ENCODE measurements at regions not wholly inside any gene's neighbourhood (a gene's known extent, or its start where the extent isn't known, plus 50 kb on each side); places are given as distances from the start of the nearest gene placed in this dataset.
"Not testable (repeated sequence)": the region's sequence is repeated elsewhere in the genome, so short reads cannot be mapped to it uniquely, and the experiment has no call there.

DNA sequence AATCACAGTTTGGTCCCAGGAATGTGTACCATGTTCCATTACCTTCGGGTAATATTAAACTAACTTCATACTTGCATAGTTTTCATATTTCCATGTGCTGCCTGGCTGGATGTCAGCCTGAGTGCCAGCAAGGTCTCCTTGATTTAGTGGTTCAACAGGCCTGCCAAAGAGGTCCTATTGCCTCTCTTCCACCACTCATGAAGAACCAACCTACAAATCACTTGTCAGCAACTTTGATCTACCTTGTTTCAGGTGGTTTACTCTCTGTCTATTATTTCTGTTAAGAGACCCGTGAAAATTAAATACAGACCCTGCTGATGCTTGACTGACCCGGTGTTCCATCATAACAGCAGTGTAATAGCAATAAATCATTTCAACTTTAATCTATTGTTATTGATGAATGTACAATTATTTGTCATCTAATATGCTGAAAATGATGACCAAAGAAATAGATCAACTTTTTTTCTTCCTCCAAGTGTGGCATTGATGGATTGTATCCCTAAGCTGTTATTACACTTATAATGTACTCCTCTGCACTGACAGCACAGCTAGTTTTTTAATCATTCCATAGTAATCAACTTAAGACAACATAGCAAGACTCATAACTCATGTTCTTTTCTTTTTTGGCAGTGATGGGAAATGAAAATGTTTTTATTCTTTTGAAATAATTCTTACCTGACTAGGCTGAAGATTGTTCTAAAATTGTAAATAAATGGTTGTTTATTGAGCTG, 1220.2 kb upstream of the ACVR2A start:
- DNase-seq: no peak

DNA sequence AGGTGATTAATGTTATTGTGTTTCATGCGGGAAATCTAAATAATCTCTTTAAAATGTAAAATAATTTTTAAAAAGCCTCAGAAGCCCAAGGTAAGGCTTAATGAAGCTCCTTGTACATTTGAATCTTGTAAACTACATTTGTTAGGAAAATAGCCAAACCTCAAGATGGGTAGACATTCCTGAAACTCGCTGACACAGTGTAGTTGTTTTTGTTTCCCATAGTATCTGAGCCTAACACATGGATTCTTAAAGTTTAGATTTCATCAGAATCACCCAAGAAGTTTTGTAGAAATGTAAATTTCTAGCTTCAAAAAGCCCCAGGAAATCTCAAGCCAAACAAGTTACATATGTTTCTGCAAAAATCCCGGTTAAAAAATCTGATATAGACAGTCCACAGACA, 1221.1 kb upstream of the ACVR2A start:
- no peak for DNase-seq

DNA sequence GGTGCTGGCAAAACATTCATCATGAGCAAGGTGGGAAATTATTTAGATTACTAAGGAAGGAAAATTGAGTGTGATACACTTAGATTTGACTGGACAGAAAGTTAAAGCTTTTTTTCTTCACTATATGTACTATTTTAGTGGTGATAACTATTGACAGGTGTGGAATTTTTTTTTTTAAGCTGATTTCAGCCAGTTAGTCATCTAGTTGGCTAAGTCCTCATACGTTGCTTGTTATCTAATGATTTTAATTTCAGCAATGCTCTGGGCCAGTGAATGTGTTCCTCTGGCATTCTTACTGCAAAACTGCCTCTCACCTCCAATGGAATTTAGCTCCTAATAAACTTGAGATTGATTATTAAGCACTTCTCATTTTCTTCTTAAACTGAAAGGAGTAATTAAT, 1223.2 kb upstream of the ACVR2A start:
- DNase-seq: no peak

GRCh38 chr2:146615778-146616177, 1229.1 kb upstream of the ACVR2A start:
- no peak for DNase-seq

DNA sequence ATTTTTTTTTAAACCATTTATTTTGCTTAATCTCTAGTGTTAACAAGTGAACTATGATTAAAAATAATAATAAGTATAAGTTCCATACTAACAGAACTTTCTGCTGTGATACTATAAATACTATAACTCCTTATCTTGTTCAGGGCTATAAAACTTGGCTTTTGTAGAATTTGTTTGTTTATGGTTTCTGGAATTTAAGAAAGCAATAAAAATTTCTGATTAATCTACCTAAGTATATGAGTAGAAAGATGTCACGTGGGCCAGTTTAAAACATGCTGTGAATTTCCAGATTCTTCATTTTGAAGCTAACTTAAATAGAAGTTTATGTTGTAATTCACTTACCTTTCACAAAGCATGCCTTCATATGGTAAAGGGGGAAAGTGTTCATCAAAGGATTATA, 1236.3 kb upstream of the ACVR2A start:
- DNase-seq: no peak

GRCh38 chr2:146604521-146604920, 1240.3 kb upstream of the ACVR2A start:
- no peak for DNase-seq

GRCh38 chr2:146602856-146603255, 1242.0 kb upstream of the ACVR2A start:
- no peak for DNase-seq

GRCh38 chr2:146602383-146602782, 1242.4 kb upstream of the ACVR2A start:
- no peak for DNase-seq

GRCh38 chr2:146598791-146599190, 1246.0 kb upstream of the ACVR2A start:
- DNase-seq: no peak

DNA sequence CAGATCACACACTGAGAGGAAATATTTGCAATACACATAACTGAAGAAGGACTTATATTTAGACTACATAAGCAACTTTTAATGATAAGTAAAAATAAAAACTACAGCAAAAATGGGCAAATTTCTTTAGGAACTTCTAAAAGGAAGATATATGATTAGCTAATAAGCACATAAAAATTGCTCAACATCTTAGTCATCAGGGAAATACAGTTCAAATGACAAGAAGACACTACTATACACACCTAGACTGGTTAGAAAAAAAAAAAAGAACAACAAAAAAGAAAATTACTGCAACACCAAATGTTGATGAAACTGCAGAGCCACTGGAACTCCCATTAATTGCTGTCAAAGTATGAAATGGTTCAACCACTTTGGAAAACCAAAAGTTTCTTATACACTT, 1247.5 kb upstream of the ACVR2A start:
- DNase-seq: no peak

GRCh38 chr2:146591908-146592307, 1252.9 kb upstream of the ACVR2A start:
- no peak for DNase-seq

DNA sequence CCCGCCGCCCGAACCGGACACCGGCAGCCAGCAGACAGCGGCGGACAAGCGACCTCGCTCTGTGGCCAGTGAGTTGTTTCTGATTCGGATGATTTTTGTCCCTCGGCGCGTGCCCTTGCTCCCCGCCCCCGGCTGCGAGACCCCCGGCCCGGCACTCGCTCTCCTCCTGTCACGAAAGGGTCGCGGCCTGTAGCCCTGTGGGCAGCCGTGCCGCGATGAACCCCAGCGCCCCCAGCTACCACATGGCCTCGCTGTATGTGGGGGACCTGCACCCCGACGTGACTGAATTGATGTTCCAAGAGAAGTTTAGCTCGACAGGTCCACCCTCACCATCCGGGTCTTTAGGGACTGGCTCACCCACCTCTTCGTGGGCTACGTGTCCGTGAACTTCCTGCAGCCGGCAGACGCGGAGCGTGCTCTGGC, 1257.5 kb upstream of the ACVR2A start:
- DNase-seq: no peak

DNA sequence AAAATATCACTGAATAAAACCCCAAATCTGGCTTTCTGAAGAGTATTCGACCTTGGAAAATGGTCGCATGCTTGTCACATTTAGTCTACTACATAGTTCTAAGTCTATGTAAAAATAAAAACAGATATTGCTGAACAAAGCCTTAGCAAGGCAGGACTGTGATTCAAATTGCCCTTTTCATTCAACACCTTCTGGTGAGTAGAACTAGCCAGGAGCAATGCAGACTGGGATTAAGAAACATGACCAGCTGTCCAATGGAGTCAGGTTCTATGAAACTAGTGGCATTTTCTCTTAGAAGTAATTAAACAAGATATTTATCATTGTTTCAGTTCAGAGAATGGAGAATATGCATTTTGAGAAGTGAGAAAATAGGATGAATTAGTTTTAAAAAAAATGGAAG, 1260.5 kb upstream of the ACVR2A start:
- no peak for DNase-seq

- no peak for DNase-seq
These were observed 1265.5 kb upstream of the ACVR2A start for GRCh38 chr2:146579147-146579930.

DNA sequence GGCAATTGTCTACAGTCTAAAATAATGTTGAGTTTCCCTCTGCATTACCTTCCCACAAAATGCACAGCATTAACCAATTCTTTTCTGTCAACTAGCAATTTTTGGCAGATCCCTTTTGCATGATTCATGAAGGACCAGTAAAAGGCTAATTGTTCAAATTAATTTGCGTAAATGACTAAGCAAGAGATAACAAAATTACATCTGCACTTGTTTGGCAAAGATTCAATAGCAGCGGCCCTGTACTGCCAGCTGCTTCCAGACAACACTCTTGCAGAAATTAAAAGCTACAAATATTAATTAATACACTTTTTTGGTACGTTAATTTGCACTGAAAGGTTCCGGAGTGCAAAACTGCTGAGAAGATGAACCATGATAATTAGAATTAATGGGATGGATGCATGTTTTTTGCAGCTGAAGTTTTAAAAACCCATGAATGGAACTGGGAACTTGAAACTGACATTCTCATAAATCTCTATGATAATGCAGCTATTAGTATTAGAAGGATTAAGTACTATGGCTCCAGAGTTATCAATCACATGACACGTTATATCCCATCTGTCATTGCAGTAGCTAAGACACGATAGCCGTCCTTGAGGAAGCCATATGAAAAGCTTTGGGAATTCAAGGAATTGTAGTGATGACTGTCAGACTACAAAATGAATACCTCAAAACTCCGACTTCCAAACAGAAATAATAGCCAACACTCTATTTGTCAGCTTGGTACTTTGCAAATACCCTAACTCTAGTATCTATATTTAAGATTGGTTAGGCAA, 1268.3 kb upstream of the ACVR2A start:
- no peak for DNase-seq

GRCh38 chr2:146572598-146572997, 1272.2 kb upstream of the ACVR2A start:
- DNase-seq: no peak

DNA sequence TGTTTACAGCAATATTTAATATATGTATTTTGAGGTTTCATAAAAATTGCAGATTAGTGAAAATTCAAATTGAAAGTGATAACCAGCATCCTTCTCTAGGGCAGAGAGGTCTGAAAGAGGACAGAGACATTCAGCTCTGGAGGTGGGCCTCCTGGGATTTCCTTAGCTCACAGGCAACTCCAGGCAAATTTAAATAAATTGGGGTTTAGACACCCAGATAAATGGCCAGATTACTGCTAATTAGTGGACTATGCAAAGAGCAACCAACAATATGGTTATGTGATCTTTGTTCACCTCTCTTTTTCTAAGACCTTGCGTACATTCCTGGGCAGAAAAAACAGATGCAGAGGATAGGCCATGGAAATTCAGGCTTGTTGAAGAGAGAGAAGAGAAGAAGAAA, 1282.8 kb upstream of the ACVR2A start:
- DNase-seq: no peak

GRCh38 chr2:146547236-146547635, 1297.6 kb upstream of the ACVR2A start:
- DNase-seq: no peak

DNA sequence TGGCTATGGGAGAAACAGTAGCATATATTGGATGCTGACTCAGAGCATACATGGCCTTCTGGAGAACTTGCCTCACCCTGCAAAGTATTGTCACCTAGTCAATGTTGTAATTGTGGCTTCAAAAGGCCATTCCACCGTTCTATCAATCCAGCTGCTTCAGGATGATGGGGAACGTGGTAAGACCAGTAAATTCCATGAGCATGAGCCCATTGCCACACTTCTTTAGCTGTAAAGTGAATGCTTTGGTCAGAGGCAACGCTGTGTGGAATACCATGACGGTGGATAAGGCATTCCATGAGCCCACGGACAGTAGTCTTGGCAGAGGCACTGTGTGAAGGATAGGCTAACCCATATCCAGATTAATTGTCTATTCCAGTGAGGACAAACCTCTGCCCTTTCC, 1300.1 kb upstream of the ACVR2A start:
- DNase-seq: no peak

GRCh38 chr2:146541896-146542295, 1302.9 kb upstream of the ACVR2A start:
- DNase-seq: no peak

DNA sequence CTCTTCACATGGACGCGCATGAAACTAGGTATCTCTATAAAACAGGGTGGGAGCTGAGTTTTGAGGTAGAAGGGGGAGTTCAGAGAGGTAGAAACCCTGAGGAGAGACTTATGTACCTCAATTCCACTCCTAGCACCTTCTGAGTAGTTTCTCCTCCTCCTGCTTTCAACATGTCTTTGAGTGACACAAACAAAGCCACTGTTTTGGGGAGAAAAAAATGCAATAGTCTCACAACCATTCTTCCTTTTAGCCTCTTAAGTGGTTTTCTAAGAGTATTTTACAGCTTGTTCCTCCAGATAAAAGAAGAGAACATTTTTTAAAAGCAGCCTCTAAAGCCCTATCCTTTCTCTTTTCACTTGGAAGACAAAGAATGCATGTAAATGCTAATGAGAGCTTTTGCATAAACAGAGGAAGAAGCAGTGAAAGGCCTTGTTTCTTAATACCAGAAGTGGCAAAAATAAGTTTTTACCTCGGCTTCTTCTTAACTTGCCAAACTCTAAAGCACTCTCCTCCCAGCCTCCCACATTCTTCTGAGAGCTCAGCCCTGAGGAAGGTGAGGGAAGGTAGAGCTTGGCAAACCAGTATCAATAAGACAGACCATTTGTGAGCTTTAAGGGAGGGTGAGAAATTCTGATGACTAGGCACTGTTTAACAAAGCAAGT, 1304.4 kb upstream of the ACVR2A start:
- DNase-seq: no peak

DNA sequence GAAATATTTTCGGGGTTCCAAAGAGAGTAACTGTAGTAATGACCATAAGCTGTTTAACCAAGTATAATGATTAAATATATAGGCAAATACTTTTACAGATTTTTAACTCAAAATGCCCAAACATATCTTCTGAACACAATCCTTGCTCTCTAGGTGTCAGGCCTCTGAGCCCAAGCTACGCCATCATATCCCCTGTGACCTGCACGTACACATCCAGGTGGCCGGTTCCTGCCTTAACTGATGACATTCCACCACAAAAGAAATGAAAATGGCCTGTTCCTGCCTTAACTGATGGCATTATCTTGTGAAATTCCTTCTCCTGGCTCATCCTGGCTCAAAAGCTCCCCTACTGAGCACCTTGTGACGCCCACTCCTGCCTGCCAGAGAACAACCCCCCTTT, 1305.1 kb upstream of the ACVR2A start:
- DNase-seq: not testable (repeated sequence)

DNA sequence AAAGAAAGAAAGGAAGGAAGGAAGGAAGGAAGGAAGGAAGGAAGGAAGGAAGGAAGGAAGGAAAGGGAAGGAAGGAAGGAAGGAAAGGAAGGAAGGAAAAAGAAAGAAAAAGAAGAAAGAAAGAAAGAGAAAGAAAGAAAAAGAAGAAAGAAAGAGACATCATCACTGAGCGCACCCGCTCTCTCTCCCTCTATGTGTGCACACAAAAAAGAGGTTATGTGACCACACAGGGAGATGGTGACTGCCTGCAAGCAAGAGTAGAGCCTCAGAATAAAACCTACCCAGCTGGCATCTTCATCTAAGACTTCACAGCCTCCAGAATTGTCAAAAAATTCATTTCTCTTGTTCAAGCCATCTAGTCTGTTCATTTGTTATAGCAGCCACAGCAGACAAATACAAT, 1307.4 kb upstream of the ACVR2A start:
- DNase-seq: no peak
